Smooth muscle cell (in vitro differentiated cells): ENCODE measurements at regions not wholly inside any gene's neighbourhood (a gene's known extent, or its start where the extent isn't known, plus 50 kb on each side); places are given as distances from the start of the nearest gene placed in this dataset.

ENCODE experiments used
- DNase-seq: peaks from one replicate; lab custom pipeline; 2025; ENCODE audit not compliant: unreplicated experiment; lab: John Stamatoyannopoulos, UW
- H2AFZ ChIP-seq: fragments of 200-600 bp; sonication (generic); 2 replicates; pipeline ENCODE4 v1.6.0; 2016; ENCODE audit warnings: antibody characterized with exemption, low read depth, mild to moderate bottlenecking
- H3F3A ChIP-seq: fragments of 200-600 bp; sonication (generic); 2 replicates; pipeline ENCODE4 v1.6.0; 2017; ENCODE audit warnings: antibody characterized with exemption, low read depth
- H3K27ac ChIP-seq: fragments of 200-600 bp; sonication (generic); 2 replicates; pipeline ENCODE4 v1.5.1; 2016; ENCODE audit warnings: low read depth, mild to moderate bottlenecking
- H3K27me3 ChIP-seq: fragments of 200-600 bp; sonication (generic); 2 replicates; pipeline ENCODE4 v1.6.1; 2016; ENCODE audit warnings: low read depth, mild to moderate bottlenecking
- H3K36me3 ChIP-seq: fragments of 200-600 bp; sonication (generic); 2 replicates; pipeline ENCODE4 v1.5.1; 2016; ENCODE audit warnings: low read depth
- H3K4me1 ChIP-seq: fragments of 200-600 bp; sonication (generic); 2 replicates; pipeline ENCODE4 v1.5.1; 2016; ENCODE audit warnings: low read depth
- H3K4me2 ChIP-seq: fragments of 200-600 bp; sonication (generic); 2 replicates; pipeline ENCODE4 v1.6.0; 2016; ENCODE audit warnings: mild to moderate bottlenecking
- H3K4me3 ChIP-seq: fragments of 200-600 bp; sonication (generic); 2 replicates; pipeline ENCODE4 v1.5.1; 2016; ENCODE audit warnings: mild to moderate bottlenecking
- H3K79me2 ChIP-seq: fragments of 200-600 bp; sonication (generic); 2 replicates; pipeline ENCODE4 v1.6.0; 2016; ENCODE audit warnings: low read depth, mild to moderate bottlenecking
- H3K9ac ChIP-seq: fragments of 200-600 bp; sonication (generic); 2 replicates; pipeline ENCODE4 v1.6.0; 2016; ENCODE audit warnings: low read depth
- H3K9me3 ChIP-seq: fragments of 200-600 bp; sonication (generic); replicated peaks from 2 replicates; pipeline ENCODE4 v1.5.1; 2016; ENCODE audit warnings: low read depth
- H4K20me1 ChIP-seq: fragments of 200-600 bp; sonication (generic); 2 replicates; pipeline ENCODE4 v1.6.0; 2016; ENCODE audit warnings: low read depth
- WGBS: methylation state at CpG from one replicate; pipeline ENCODE4 v1.1.7; 2016; ENCODE audit warnings: low lambda C conversion rate; 5-methylcytosine and 5-hydroxymethylcytosine counted together
- TF ChIP-seq, protein P1 (sequence below): fragments of 200-600 bp; sonication (generic); IDR thresholded peaks from 2 replicates; pipeline ENCODE4 v1.5.1; 2017; ENCODE audit warnings: borderline replicate concordance, mild to moderate bottlenecking, antibody characterized with exemption; ENCODE audit not compliant: insufficient read depth, poor library complexity, severe bottlenecking

DNA sequence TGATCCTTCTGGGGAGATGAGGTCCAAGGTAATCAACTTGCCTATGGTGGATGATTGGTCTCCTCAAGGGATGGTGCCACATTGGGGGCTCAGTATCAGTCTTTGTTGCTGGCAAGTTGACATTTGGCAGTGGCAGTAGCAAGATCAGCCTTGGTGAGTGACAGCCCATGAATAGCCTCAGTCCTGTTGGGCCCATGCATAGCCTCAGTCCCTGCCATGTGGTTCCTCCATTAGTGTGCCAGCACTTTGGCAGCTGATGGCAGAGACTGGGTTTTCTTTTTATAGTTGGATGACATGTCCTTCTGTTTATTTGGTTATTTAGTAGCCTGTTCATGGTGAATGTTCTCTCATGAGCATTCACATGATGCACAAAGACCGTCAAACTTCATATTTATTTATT lies 179.6 kb downstream of the CBLN1 start:
- H3K79me2 ChIP-seq, result no peaks in the 10 kb centered on the region
- no peak overlapping the region for H3K27ac ChIP-seq
- H3K4me3 ChIP-seq, result no peak overlapping the region
- H3K36me3 ChIP-seq, result no peaks in the 10 kb centered on the region
- DNase-seq, result no peak
- H3K4me1 ChIP-seq, result no peaks in the 10 kb centered on the region
- no peaks in the 10 kb centered on the region for H4K20me1 ChIP-seq
- H3K9me3 ChIP-seq, result no peaks in the 10 kb centered on the region
- no peaks in the 10 kb centered on the region for H3F3A ChIP-seq
- 89% methylated on average over 1 of the region's 1 CpG for WGBS
- no peaks in the 10 kb centered on the region for H3K27me3 ChIP-seq
- no peak overlapping the region for H2AFZ ChIP-seq
- no peak overlapping the region for H3K4me2 ChIP-seq
- TF ChIP-seq, protein P1, sequence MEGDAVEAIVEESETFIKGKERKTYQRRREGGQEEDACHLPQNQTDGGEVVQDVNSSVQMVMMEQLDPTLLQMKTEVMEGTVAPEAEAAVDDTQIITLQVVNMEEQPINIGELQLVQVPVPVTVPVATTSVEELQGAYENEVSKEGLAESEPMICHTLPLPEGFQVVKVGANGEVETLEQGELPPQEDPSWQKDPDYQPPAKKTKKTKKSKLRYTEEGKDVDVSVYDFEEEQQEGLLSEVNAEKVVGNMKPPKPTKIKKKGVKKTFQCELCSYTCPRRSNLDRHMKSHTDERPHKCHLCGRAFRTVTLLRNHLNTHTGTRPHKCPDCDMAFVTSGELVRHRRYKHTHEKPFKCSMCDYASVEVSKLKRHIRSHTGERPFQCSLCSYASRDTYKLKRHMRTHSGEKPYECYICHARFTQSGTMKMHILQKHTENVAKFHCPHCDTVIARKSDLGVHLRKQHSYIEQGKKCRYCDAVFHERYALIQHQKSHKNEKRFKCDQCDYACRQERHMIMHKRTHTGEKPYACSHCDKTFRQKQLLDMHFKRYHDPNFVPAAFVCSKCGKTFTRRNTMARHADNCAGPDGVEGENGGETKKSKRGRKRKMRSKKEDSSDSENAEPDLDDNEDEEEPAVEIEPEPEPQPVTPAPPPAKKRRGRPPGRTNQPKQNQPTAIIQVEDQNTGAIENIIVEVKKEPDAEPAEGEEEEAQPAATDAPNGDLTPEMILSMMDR, result no peak
- no peak overlapping the region for H3K9ac ChIP-seq

DNA sequence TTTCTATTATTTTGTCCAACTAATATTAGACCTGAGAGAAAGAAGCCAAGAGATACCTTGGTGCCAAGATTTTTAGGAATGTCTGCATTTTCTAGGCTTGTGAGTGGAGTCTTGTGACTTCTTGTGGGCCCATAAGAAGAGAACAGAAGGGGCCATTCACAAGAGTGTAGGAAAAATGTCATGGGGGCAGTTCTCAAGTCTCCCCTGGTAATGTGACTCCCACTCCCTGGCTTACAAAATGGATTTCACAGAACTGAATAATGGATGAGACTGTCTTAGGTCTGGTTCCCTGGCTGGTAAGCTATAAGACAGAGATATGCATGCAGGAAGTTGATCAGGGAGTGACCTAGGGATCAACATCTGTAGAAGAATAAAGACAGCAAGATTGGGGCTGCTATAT lies 181.3 kb downstream of the CBLN1 start:
- Histone ChIP-seq H3K79me2 (no peaks in the 10 kb centered on the region), H3K9ac (no peak overlapping the region), H3K27ac (no peak overlapping the region), H3K4me1 (no peaks in the 10 kb centered on the region), H3K4me2 (no peak overlapping the region), H3K9me3 (no peaks in the 10 kb centered on the region), H3F3A (no peaks in the 10 kb centered on the region), H3K4me3 (no peak overlapping the region), H2AFZ (no peak overlapping the region), H3K36me3 (no peaks in the 10 kb centered on the region), H4K20me1 (no peaks in the 10 kb centered on the region), H3K27me3 (no peaks in the 10 kb centered on the region)
- TF ChIP-seq, protein P1, result no peak
- no peak for DNase-seq

DNA sequence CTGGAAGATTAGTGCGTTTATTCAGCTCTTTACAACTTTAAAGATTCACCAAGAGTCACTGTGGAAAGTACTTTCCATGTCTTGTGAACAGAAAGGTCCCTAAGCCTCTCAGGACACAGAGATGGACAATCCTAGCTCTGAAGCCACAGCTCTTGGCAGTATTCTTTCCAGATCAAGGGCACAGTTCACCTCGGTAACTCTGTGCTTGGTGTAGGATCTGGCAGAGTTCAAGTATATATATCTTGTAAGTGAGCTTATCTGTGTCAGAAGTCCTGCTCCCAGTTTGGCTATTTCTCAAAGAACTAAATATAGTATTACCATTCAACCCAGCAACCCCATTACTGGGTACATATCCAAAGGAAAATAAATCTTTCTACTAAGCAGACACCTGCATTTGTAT lies 183.7 kb downstream of the CBLN1 start:
- H3K4me3 ChIP-seq, result no peak overlapping the region
- H3K9me3 ChIP-seq, result no peaks in the 10 kb centered on the region
- no peaks in the 10 kb centered on the region for H3K79me2 ChIP-seq
- H3K36me3 ChIP-seq, result no peaks in the 10 kb centered on the region
- no peaks in the 10 kb centered on the region for H3K27me3 ChIP-seq
- no peaks in the 10 kb centered on the region for H3K4me1 ChIP-seq
- 70% methylated on average over 2 of the region's 2 CpGs for WGBS
- DNase-seq, result no peak
- no peak overlapping the region for H3K9ac ChIP-seq
- H3K4me2 ChIP-seq, result no peak overlapping the region
- TF ChIP-seq, protein P1, result no peak
- H3K27ac ChIP-seq, result no peak overlapping the region
- H4K20me1 ChIP-seq, result no peaks in the 10 kb centered on the region
- H3F3A ChIP-seq, result no peaks in the 10 kb centered on the region
- H2AFZ ChIP-seq, result no peak overlapping the region

DNA sequence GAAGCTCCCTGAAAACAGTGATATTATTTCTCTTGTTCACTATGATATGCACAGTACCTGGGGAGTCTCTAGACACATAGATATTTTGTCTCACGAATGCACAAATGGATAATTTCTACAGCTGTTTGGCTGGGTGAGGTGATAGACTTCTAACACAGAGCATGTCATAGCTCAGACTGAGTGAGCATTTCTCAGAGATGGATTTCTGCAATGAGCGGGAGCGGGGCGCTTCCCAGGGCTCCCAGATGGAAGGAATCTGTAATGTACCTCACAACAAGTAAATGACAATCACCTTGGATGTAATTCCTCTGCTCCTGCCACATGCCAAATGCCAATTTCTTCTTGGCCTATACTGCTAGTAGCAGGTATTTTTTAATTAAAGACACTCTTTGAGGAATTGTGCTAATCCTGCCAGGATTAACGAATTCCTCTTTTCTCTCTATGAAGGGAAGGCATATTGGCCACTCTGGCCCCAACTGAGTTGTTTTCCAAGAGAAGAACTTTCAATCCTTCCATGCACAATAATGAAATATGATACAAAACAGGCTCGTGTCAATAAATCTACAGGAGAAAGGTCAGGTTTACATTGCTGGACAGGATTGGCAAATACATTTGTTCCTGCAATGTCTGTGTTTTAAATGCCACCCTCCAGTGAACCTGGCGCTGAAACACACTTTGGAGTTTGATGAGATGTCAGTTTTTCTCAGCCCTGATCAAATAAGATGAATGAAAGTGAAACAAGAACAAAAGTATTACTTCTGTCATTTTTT lies 185.3 kb downstream of the CBLN1 start:
- Histone ChIP-seq H2AFZ (no peak overlapping the region), H3K27ac (no peak overlapping the region), H4K20me1 (no peaks in the 10 kb centered on the region), H3F3A (no peaks in the 10 kb centered on the region), H3K4me2 (no peak overlapping the region), H3K4me3 (no peak overlapping the region), H3K9ac (no peak overlapping the region), H3K27me3 (no peaks in the 10 kb centered on the region), H3K4me1 (no peaks in the 10 kb centered on the region), H3K36me3 (no peaks in the 10 kb centered on the region), H3K79me2 (no peaks in the 10 kb centered on the region), H3K9me3 (no peaks in the 10 kb centered on the region)
- WGBS, result 88% methylated on average over 7 of the region's 7 CpGs
- TF ChIP-seq, protein P1, result no peak
- DNase-seq, result no peak
